ENCODE measurements at regions not wholly inside any gene's neighbourhood (a gene's known extent, or its start where the extent isn't known, plus 50 kb on each side); places are given as distances from the start of the nearest gene placed in this dataset.
"Not testable (repeated sequence)": the region's sequence is repeated elsewhere in the genome, so short reads cannot be mapped to it uniquely, and the experiment has no call there.

DNA sequence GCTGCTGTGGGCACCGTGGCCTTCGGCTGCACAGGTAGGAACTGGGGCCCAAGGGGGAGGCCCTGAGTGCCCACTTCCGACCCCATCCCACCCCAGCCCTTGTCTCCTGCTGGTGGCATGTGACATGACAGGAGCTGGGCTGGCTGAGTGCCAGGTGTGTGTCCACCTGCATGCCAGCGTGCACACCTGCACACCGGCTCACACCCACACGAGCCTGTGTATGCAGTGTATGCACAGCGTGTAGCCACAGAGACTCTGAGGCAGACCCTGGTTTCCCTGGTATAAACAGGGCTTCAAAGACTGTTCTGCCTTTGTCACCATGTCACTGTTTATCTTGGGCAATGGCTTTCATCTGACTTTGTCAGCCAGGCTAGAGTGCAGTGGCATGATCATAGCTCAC lies 362.1 kb upstream of the ZNF722 start:
- H4K8ac ChIP-seq (ENCODE audit: extremely low read depth, insufficient read depth, low read length); H3K4ac ChIP-seq (replicated peaks; ENCODE audit: insufficient read length, low read depth, low read length); H3K4me2 ChIP-seq (ENCODE audit: insufficient read depth in 1 of 2, low read depth in 2 of 2, low read length in 2 of 2); H4K91ac ChIP-seq (replicated peaks; ENCODE audit: insufficient read length, low read length); H4K20me1 ChIP-seq (replicated peaks in 1 of 2; ENCODE audit: control insufficient read depth in 1 of 2, insufficient read depth in 2 of 2, low read length in 2 of 2); H3K36me3 ChIP-seq (ENCODE audit: control insufficient read depth in 2 of 4, insufficient read depth in 4 of 4, low read length in 3 of 4); H2BK5ac ChIP-seq (ENCODE audit: low read depth, low read length); H3K27me3 ChIP-seq (replicated peaks in 1 of 4; ENCODE audit: control insufficient read depth in 3 of 4, extremely low read depth in 1 of 4, insufficient read depth in 3 of 4, low read length in 3 of 4); H2BK120ac ChIP-seq (replicated peaks; ENCODE audit: low read depth, low read length); H2BK20ac ChIP-seq (ENCODE audit: low read length); H2BK15ac ChIP-seq (ENCODE audit: low read length); POLR2A ChIA-PET (ENCODE audit: partially characterized antibody); H3K9me3 ChIP-seq (ENCODE audit: insufficient read depth in 2 of 2, low read depth in 1 of 2, low read length in 1 of 2); H3K23ac ChIP-seq (ENCODE audit: insufficient read length); H3K27ac ChIP-seq (ENCODE audit: low read depth, low read length); CTCF ChIA-PET (ENCODE audit: partially characterized antibody); H3K79me1 ChIP-seq (ENCODE audit: low read depth, low read length); DNase-seq (ENCODE audit: low read depth in 1 of 2, low spot score in 2 of 2); H4K5ac ChIP-seq (ENCODE audit: insufficient read length, low read depth, low read length); H2AFZ ChIP-seq (ENCODE audit: low read length); H3K18ac ChIP-seq (ENCODE audit: extremely low read depth, low read length); H3K56ac ChIP-seq (replicated peaks; ENCODE audit: insufficient read length, low read depth, low read length); H3K9ac ChIP-seq (replicated peaks in 1 of 4; ENCODE audit: extremely low read depth in 1 of 4, low read depth in 3 of 4, low read length in 3 of 4); H3K4me1 ChIP-seq (replicated peaks in 1 of 4; ENCODE audit: control insufficient read depth in 3 of 4, insufficient read depth in 4 of 4, low read length in 3 of 4); H3K14ac ChIP-seq (ENCODE audit: insufficient read length); H3K23me2 ChIP-seq (ENCODE audit: low read depth, low read length); FAIRE-seq; H3K79me2 ChIP-seq (ENCODE audit: control insufficient read depth in 1 of 2, insufficient read depth in 2 of 2, low read length in 2 of 2); H3K4me3 ChIP-seq (ENCODE audit: extremely low read depth in 1 of 4, insufficient read depth in 2 of 4, low read depth in 3 of 4, low read length in 4 of 4); H2AK5ac ChIP-seq (ENCODE audit: low read depth, low read length); H2BK12ac ChIP-seq (ENCODE audit: low read depth, low read length): not testable (repeated sequence)
- WGBS, 2 experiments (ENCODE audit: extremely low coverage in 1 of 2, insufficient coverage in 1 of 2, insufficient read length in 1 of 2, insufficient replicate concordance in 2 of 2, low coverage in 1 of 2, low lambda C conversion rate in 2 of 2, missing lambda C conversion rate in 1 of 2), result 87% methylated on average over 3 of the region's 7 CpGs; no CpG with 5 or more reads in 1 of the 2 experiments

DNA sequence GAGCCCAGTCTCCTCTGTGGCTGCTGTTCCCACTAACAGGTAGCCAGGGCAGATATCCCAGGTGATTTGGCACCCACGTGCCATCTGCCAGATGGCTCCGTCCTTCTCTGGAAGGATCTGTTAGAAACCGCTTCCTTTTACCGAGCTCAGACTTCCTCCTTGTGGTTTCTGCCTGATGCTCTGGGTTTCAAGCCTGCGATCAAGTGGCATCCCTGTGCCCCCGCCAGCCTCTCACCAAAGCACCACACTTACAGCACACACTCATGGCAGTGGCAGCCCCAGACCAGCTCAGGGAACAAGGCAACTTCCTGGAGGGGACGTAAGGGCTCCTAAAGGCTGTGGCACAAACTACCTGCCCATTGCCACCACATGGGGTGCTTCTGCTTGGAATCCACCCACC lies 333.1 kb upstream of the ZNF722 start:
- H4K20me1 ChIP-seq (replicated peaks in 1 of 2; ENCODE audit: control insufficient read depth in 1 of 2, insufficient read depth in 2 of 2, low read length in 2 of 2); POLR2A ChIA-PET (ENCODE audit: partially characterized antibody); H3K4me2 ChIP-seq (ENCODE audit: insufficient read depth in 1 of 2, low read depth in 2 of 2, low read length in 2 of 2): not testable (repeated sequence)

More for the DNA sequence above, 333.1 kb upstream of the ZNF722 start:
- H2AFZ ChIP-seq (ENCODE audit: low read length); H3K36me3 ChIP-seq (ENCODE audit: control insufficient read depth in 2 of 4, insufficient read depth in 4 of 4, low read length in 3 of 4); H3K4me1 ChIP-seq (replicated peaks in 1 of 4; ENCODE audit: control insufficient read depth in 3 of 4, insufficient read depth in 4 of 4, low read length in 3 of 4); H2BK5ac ChIP-seq (ENCODE audit: low read depth, low read length); H3K4me3 ChIP-seq (ENCODE audit: extremely low read depth in 1 of 4, insufficient read depth in 2 of 4, low read depth in 3 of 4, low read length in 4 of 4); H3K56ac ChIP-seq (replicated peaks; ENCODE audit: insufficient read length, low read depth, low read length); FAIRE-seq; H4K91ac ChIP-seq (replicated peaks; ENCODE audit: insufficient read length, low read length); H3K4ac ChIP-seq (replicated peaks; ENCODE audit: insufficient read length, low read depth, low read length); H3K18ac ChIP-seq (ENCODE audit: extremely low read depth, low read length); DNase-seq (ENCODE audit: low read depth in 1 of 2, low spot score in 2 of 2); H3K23ac ChIP-seq (ENCODE audit: insufficient read length); H2BK120ac ChIP-seq (replicated peaks; ENCODE audit: low read depth, low read length); H4K8ac ChIP-seq (ENCODE audit: extremely low read depth, insufficient read depth, low read length); H2BK15ac ChIP-seq (ENCODE audit: low read length); H3K9me3 ChIP-seq (ENCODE audit: insufficient read depth in 2 of 2, low read depth in 1 of 2, low read length in 1 of 2); H4K5ac ChIP-seq (ENCODE audit: insufficient read length, low read depth, low read length); CTCF ChIA-PET (ENCODE audit: partially characterized antibody); H3K79me1 ChIP-seq (ENCODE audit: low read depth, low read length); H3K79me2 ChIP-seq (ENCODE audit: control insufficient read depth in 1 of 2, insufficient read depth in 2 of 2, low read length in 2 of 2); H2AK5ac ChIP-seq (ENCODE audit: low read depth, low read length); H3K27me3 ChIP-seq (replicated peaks in 1 of 4; ENCODE audit: control insufficient read depth in 3 of 4, extremely low read depth in 1 of 4, insufficient read depth in 3 of 4, low read length in 3 of 4); H3K23me2 ChIP-seq (ENCODE audit: low read depth, low read length); H3K9ac ChIP-seq (replicated peaks in 1 of 4; ENCODE audit: extremely low read depth in 1 of 4, low read depth in 3 of 4, low read length in 3 of 4); H3K14ac ChIP-seq (ENCODE audit: insufficient read length); H3K27ac ChIP-seq (ENCODE audit: low read depth, low read length); H2BK12ac ChIP-seq (ENCODE audit: low read depth, low read length); H2BK20ac ChIP-seq (ENCODE audit: low read length): not testable (repeated sequence)
- WGBS, 2 experiments (ENCODE audit: extremely low coverage in 1 of 2, insufficient coverage in 1 of 2, insufficient read length in 1 of 2, insufficient replicate concordance in 2 of 2, low coverage in 1 of 2, low lambda C conversion rate in 2 of 2, missing lambda C conversion rate in 1 of 2), result 88% methylated on average over 3 of the region's 7 CpGs; no CpG with 5 or more reads in 1 of the 2 experiments
